Lower lobe of right lung (tissue), 2 donors: ENCODE measurements at regions not wholly inside any gene's neighbourhood (a gene's known extent, or its start where the extent isn't known, plus 50 kb on each side); places are given as distances from the start of the nearest gene placed in this dataset.
"Not testable (repeated sequence)": the region's sequence is repeated elsewhere in the genome, so short reads cannot be mapped to it uniquely, and the experiment has no call there.

ENCODE experiments used
- ATAC-seq, 2 donors: fragments of 200-7000 bp; cut with Tn5 transposase; one replicate each; pipeline ENCODE4 v1.9.1; 2020 to 2022; ENCODE audit warnings: mild to moderate bottlenecking in 2 of 2, moderate library complexity in 2 of 2
- DNase-seq: peaks from one replicate; pipeline ENCODE4 v3.0.0-alpha.2; 2020
- H3K27ac ChIP-seq: fragments of 200-600 bp; one replicate; pipeline ENCODE4 v1.8.0; 2022
- H3K27me3 ChIP-seq: fragments of 200-600 bp; one replicate; pipeline ENCODE4 v1.8.0; 2022; ENCODE audit warnings: low read depth
- H3K36me3 ChIP-seq: fragments of 200-600 bp; one replicate; pipeline ENCODE4 v1.8.0; 2022; ENCODE audit warnings: mild to moderate bottlenecking
- H3K4me1 ChIP-seq: fragments of 200-600 bp; one replicate; pipeline ENCODE4 v1.8.0; 2022
- H3K4me3 ChIP-seq: fragments of 200-600 bp; one replicate; pipeline ENCODE4 v1.8.0; 2022; ENCODE audit warnings: mild to moderate bottlenecking
- H3K9me3 ChIP-seq: fragments of 200-600 bp; one replicate; pipeline ENCODE4 v1.8.0; 2022
- intact Hi-C: fragments of 100-400 bp; cut with DNase I; formaldehyde crosslinking; loops from one replicate; pipeline ENCODE4 v1.11.0; 2022
- TF ChIP-seq, protein P1 (sequence below): fragments of 200-600 bp; IDR thresholded peaks from one replicate; pipeline ENCODE4 v1.8.0; 2022; ENCODE audit warnings: antibody characterized with exemption, mild to moderate bottlenecking
- donor health status: DM: no; HTN: yes; CAD: no; lungs with severe emphysema.

- Histone ChIP-seq H3K4me1 (peaks cover 5% of the 10 kb centered on the region), H3K36me3 (no peaks in the 10 kb centered on the region), H3K27me3 (no peaks in the 10 kb centered on the region), H3K27ac (no peak overlapping the region), H3K4me3 (no peak overlapping the region), H3K9me3 (peaks cover 10% of the 10 kb centered on the region)
- no peak for DNase-seq
- ATAC-seq = no peak
- TF ChIP-seq, protein P1, sequence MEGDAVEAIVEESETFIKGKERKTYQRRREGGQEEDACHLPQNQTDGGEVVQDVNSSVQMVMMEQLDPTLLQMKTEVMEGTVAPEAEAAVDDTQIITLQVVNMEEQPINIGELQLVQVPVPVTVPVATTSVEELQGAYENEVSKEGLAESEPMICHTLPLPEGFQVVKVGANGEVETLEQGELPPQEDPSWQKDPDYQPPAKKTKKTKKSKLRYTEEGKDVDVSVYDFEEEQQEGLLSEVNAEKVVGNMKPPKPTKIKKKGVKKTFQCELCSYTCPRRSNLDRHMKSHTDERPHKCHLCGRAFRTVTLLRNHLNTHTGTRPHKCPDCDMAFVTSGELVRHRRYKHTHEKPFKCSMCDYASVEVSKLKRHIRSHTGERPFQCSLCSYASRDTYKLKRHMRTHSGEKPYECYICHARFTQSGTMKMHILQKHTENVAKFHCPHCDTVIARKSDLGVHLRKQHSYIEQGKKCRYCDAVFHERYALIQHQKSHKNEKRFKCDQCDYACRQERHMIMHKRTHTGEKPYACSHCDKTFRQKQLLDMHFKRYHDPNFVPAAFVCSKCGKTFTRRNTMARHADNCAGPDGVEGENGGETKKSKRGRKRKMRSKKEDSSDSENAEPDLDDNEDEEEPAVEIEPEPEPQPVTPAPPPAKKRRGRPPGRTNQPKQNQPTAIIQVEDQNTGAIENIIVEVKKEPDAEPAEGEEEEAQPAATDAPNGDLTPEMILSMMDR = no peak
- intact Hi-C loops = no loop called here
Measured at GRCh38 chr3:194054540-194054939, 81.4 kb upstream of the HES1 start.

DNA sequence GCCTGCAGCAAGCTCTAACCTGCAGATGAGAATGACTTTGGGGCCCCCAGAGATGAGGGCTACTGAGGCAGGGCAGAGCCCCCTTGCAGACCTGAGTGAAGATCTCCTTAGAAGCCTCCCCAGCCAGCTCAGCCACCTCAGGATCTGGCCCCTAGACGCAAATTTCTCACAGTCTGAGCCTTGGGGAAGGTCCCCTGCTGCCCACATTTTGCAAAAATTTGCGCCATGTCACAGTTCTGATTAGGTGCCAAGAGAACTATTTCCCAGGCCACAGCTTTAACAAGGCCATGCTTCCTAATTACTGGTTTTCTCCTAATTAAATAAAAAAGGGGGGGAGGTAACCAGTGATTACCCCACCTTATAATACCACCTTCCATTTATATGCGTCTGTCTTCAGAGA lies 81.0 kb upstream of the HES1 start:
- Histone ChIP-seq H3K4me1 (peaks cover 5% of the 10 kb centered on the region), H3K4me3 (no peak overlapping the region), H3K27me3 (no peaks in the 10 kb centered on the region), H3K9me3 (peaks cover 10% of the 10 kb centered on the region), H3K27ac (no peak overlapping the region), H3K36me3 (no peaks in the 10 kb centered on the region)
- intact Hi-C loops = no loop called here
- no peak for DNase-seq
- ATAC-seq = no peak
- TF ChIP-seq, protein P1 = no peak

DNA sequence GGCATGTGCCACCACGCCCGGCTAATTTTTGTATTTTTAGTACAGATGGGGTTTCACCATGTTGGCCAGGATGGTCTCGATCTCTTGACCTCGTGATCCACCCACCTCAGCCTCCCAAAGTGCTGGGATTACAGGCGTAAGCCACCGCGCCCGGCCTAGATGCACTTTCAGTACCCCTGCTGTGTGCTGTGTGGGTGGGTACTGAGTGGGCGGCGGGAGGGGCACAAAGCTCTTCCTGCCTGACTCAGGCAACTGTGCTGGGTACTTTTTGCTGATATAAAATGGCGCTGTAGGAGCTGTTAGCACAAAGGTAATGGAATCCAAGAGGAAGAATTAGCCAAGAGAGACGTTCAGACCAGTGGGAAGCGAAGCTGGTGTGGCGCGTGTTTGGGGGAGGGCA lies 79.6 kb upstream of the HES1 start:
- ATAC-seq, H3K9me3 ChIP-seq, H3K27me3 ChIP-seq, H3K36me3 ChIP-seq, H3K4me3 ChIP-seq, H3K27ac ChIP-seq, DNase-seq, intact Hi-C loops, H3K4me1 ChIP-seq: not testable (repeated sequence)

DNA sequence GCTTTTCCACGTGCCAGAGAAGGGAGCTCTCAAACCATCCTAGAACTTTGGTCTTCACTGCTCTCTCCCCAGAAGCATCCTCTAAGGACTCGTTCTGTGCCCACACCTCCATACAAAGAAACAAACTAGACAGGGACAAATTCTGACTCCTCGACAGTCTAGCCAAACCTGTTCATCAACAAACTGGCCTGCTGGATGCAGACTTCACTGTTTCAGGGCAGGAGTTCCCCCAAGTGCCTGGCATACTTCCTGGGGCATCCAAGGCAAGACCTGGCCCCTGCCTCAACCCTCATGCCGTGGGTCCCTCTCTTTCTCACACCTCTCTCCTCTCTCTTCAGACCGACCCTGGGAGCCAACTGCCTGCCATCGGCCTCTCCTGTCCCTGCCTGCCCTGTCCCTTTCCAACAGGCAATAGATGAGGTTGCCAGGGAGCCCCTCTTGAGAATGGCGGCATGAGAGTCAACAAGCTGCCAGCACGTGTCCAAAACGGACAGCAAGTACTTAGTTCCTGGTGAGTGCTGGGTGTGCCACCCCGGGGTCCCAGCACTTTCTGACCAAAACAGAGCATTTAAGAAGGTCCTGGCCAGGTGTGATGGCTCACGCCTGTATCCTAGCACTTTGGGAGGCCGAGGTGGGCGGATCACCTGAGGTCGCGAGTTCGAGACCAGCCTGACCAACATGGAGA lies 79.1 kb upstream of the HES1 start:
- H3K36me3 ChIP-seq = no peaks in the 10 kb centered on the region
- intact Hi-C loops = no loop called here
- H3K27me3 ChIP-seq = no peaks in the 10 kb centered on the region
- no peaks in the 10 kb centered on the region for H3K9me3 ChIP-seq
- no peak overlapping the region for H3K4me3 ChIP-seq
- TF ChIP-seq, protein P1 = no peak
- no peak overlapping the region for H3K27ac ChIP-seq
- peaks cover 5% of the 10 kb centered on the region for H3K4me1 ChIP-seq
- DNase-seq (no peak), ATAC-seq (peak; percentile 46 to 57)

DNA sequence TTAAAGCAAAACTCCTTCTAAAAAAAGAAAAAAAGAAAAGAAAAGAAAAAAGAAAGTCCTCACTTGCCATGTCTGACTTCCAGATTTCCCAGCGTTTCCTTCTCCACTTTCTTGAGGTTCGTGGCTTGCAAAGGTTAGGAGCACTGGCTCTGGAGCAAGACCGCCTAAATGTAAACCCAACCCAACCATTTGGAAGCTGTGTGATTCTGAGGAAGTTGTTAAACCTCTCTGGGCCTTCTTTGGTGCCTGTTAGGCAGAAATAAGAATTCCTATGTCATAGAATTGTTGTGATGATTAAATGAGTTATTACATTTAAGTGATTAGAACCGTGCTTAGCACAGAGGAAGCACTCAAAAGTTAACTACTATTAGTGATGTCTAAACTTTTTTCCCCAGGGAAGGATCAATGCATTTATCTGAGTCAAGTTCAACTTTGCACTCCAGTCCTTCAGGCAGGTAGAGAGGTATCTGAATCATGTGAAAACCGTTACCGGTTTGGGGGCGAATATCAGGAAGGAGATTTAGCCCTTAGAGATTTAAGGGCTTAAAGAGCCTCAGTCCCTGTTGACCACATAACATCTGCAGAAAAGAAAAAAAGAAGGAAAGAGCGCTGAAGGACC lies 78.3 kb upstream of the HES1 start:
- DNase-seq (no peak), ATAC-seq (no peak)
- intact Hi-C loops = no loop called here
- Histone ChIP-seq H3K9me3 (no peaks in the 10 kb centered on the region), H3K36me3 (no peaks in the 10 kb centered on the region), H3K4me3 (peak overlapping the region; percentile 40), H3K27ac (no peak overlapping the region), H3K4me1 (peaks cover 5% of the 10 kb centered on the region), H3K27me3 (no peaks in the 10 kb centered on the region)
- TF ChIP-seq, protein P1 = no peak

GRCh38 chr3:194058189-194058571 lies 77.8 kb upstream of the HES1 start:
- DNase-seq (peak; percentile 64), ATAC-seq (peak; percentile 57 to 74)
- peak overlapping the region; percentile 40 for H3K4me3 ChIP-seq
- no peaks in the 10 kb centered on the region for H3K27me3 ChIP-seq
- H3K4me1 ChIP-seq = peaks cover 5% of the 10 kb centered on the region
- no peaks in the 10 kb centered on the region for H3K36me3 ChIP-seq
- no peaks in the 10 kb centered on the region for H3K9me3 ChIP-seq
- H3K27ac ChIP-seq = no peak overlapping the region
- intact Hi-C loops = no loop called here
- TF ChIP-seq, protein P1 = no peak
